GM13976 (cell line): ENCODE measurements at regions not wholly inside any gene's neighbourhood (a gene's known extent, or its start where the extent isn't known, plus 50 kb on each side); places are given as distances from the start of the nearest gene placed in this dataset.

ENCODE experiments used
- DNase-seq: peaks from one replicate; pipeline ENCODE4 v3.0.0; 2012; ENCODE audit warnings: low spot score
- in situ Hi-C: fragments of 300-500 bp; cut with MboI; formaldehyde crosslinking; loops from one replicate; pipeline ENCODE4 v1.12.0; 2022; ENCODE audit warnings: low sequenced_read_pairs, mixed read lengths, inconsistent platforms; ENCODE audit not compliant: unreplicated experiment
- TF ChIP-seq, protein P1 (sequence below): IDR thresholded peaks from 2 replicates; pipeline ENCODE4 v1.5.1; 2012; ENCODE audit warnings: borderline replicate concordance, mild to moderate bottlenecking; ENCODE audit not compliant: insufficient read depth; ENCODE audit errors: extremely low read depth, missing control alignments, control extremely low read depth

DNA sequence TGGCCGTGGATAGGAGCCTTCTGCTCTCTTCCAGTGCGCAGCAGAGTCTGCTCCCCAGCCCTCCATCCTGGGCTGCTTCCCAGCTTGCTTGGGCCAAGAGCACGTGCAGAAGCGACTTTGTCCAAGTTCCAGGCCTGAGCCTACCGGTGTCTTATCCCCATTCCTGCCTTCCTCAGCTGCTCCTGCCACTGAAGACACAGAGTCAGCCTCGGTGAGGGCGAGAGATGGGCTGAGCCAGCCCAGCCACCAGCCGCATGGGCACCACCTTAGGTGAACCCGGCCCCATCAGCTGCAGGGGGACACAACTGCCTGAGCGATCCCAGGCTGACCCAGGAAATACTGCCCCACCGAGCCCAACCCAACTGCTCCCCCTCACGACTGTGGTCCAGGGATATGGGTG is 847.8 kb downstream of the TBC1D22A start:
- no peak for DNase-seq

DNA sequence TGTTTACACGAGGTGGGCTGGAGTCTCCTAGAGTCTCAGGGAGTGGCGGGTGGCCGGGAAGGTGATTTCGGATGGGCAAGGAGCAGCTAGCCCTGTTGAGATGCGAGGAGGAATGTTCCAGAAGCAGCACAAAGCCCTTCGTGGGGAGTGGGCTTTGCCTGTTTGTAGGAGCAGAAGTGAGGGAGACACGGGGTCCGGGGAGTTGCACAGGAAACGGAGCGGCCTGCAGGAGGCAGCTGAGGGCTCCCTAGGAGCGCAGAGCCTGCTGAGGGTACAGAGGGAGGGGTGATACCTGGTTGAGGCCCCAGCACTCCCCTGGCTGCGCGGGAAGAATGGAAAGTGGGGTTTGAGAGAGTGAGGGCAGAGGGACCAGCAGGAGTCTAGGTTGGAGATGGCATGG is 847.2 kb downstream of the TBC1D22A start:
- in situ Hi-C loops: no loop called here
- TF ChIP-seq, protein P1, sequence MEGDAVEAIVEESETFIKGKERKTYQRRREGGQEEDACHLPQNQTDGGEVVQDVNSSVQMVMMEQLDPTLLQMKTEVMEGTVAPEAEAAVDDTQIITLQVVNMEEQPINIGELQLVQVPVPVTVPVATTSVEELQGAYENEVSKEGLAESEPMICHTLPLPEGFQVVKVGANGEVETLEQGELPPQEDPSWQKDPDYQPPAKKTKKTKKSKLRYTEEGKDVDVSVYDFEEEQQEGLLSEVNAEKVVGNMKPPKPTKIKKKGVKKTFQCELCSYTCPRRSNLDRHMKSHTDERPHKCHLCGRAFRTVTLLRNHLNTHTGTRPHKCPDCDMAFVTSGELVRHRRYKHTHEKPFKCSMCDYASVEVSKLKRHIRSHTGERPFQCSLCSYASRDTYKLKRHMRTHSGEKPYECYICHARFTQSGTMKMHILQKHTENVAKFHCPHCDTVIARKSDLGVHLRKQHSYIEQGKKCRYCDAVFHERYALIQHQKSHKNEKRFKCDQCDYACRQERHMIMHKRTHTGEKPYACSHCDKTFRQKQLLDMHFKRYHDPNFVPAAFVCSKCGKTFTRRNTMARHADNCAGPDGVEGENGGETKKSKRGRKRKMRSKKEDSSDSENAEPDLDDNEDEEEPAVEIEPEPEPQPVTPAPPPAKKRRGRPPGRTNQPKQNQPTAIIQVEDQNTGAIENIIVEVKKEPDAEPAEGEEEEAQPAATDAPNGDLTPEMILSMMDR: no peak
- no peak for DNase-seq

More for the DNA sequence above, 847.8 kb downstream of the TBC1D22A start:
- TF ChIP-seq, protein P1: no peak
- in situ Hi-C loops: no loop called here

DNA sequence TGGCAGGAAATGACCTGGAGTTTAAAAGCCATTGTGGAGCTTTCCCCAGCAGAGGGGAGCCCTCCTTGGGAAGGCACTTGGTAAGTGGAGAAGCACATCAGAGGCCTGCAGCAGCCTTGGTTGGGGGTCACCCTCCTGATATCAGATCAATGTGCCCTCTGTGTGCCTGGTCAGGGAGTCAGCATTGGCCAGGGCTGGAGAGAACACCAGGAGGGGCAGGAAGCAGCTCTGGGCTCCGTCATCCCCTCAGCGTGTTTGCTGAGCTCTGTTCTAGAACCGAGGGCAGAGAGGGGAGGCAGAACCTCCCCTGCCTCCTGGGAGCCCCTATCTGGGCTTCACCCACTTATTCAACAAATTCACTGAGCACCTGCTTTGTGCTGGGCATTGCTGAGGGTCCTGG is 846.0 kb downstream of the TBC1D22A start:
- TF ChIP-seq, protein P1: no peak
- in situ Hi-C loops: no loop called here
- no peak for DNase-seq

DNA sequence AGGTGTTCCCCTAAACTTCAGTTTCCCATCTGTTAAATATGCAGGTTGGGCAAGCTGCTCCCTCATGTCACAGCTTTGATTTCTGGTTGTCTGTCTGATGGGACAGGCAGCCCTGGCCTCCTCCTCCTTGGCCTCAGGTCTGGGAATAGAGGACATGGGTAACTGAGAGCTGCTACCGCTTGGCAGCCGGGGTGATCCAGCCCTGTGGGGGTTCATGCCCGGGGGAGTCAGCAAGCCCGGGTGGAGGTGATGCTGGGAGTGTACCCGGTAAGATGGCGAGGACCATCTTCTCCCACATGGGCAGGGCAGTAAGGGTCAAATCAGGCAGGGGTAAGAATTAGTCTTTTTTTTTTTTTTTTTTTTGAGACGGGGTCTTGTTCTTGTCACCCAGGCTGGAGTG is 845.0 kb downstream of the TBC1D22A start:
- in situ Hi-C loops: no loop called here
- TF ChIP-seq, protein P1: no peak
- DNase-seq: no peak

DNA sequence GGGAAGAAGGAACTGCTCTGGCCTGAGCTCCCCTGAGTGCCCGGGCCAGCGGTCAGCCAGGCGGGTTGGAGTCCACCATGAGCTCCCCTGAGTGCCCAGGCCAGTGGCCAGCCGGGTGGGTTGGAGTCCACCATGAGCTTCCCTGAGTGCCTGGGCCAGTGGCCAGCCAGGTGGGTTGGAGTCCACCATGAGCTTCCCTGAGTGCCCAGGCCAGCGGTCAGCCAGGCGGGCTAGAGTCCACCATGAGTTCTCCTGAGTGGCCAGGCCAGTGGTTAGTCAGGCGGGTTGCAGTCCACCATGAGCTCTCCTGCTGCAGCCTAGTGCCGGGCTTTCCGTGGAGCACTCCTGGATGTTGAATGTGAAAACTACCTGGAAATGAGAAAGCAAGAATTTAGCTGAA is 844.0 kb downstream of the TBC1D22A start:
- in situ Hi-C loops: no loop called here
- no peak for DNase-seq
- TF ChIP-seq, protein P1: no peak

DNA sequence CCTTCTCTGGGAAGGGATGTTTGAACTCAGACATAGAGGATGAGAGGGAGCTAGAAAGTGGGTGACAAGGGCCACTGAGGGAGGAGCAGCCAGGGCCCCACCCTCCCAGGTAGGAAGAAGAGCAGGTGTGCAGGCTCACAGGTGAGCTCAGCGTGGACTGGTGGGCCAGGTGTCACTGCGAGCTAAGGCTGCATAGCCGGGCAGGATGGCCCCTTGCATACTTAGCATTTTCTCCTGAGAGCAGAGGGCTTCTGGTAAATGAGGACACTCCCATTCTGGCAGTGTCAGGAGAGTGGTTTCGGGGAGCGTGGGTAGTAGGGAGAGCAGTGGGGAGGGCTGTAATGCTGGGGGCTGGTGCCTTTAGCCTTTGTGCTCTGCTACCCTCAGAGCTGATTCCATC is 843.4 kb downstream of the TBC1D22A start:
- in situ Hi-C loops: no loop called here

More for the DNA sequence above, 843.4 kb downstream of the TBC1D22A start:
- DNase-seq: no peak
- TF ChIP-seq, protein P1: no peak
